ENCODE measurements at regions not wholly inside any gene's neighbourhood (a gene's known extent, or its start where the extent isn't known, plus 50 kb on each side); places are given as distances from the start of the nearest gene placed in this dataset.

- TF ChIP-seq ZSCAN16 (tag by site-specific recombination; IDR thresholded peaks at IDR 0.05) (no peak), ZNF664 (tag by site-specific recombination; IDR thresholded peaks at IDR 0.05) (no peak), SETDB1 (IDR thresholded peaks at IDR 0.05; ENCODE audit: insufficient read length, low read length) (no peak), FEZF1 (tag by site-specific recombination; IDR thresholded peaks at IDR 0.05) (no peak), ZFP41 (tag by site-specific recombination; IDR thresholded peaks at IDR 0.05; ENCODE audit: borderline replicate concordance) (no peak), ZBTB8A (tag by site-specific recombination; IDR thresholded peaks at IDR 0.05) (no peak), ZFHX2 (tag by site-specific recombination; conservative IDR thresholded peaks at IDR 0.05) (no peak), OSR2 (tag by site-specific recombination; IDR thresholded peaks at IDR 0.05) (no peak), EGR2 (tag by site-specific recombination; IDR thresholded peaks at IDR 0.05; ENCODE audit: low read depth) (no peak)
- Histone ChIP-seq H3K36me3 (ENCODE audit: control insufficient read depth in 2 of 2, insufficient read depth in 1 of 2, low read length in 2 of 2) (no peaks in the 10 kb centered on the region), H3K4me1 (ENCODE audit: control insufficient read depth, insufficient read depth, low read length) (0 out of 2 replicates have a peak, but pooled peaks cover 2% of the 10 kb centered on the region), H3K27ac (ENCODE audit: extremely low read depth, low read depth, low read length) (no peak overlapping the region), H3K9me3 (ENCODE audit: control insufficient read depth, insufficient read depth, low read depth, low read length) (no peaks in the 10 kb centered on the region), H3K4me3 (ENCODE audit: low read depth, low read length) (no peak overlapping the region)
- ChIA-PET CTCF (no interaction called here), POLR2A (no interaction called here)
Measured at GRCh38 chr10:47196691-47197090, 103.3 kb upstream of the GDF10 start.

GRCh38 chr10:47198221-47198620 lies 101.8 kb upstream of the GDF10 start:
- Histone ChIP-seq H3K9me3 (ENCODE audit: control insufficient read depth, insufficient read depth, low read depth, low read length) (no peaks in the 10 kb centered on the region), H3K36me3 (ENCODE audit: control insufficient read depth in 2 of 2, insufficient read depth in 1 of 2, low read length in 2 of 2) (no peaks in the 10 kb centered on the region), H3K4me3 (ENCODE audit: low read depth, low read length) (no peak overlapping the region), H3K4me1 (ENCODE audit: control insufficient read depth, insufficient read depth, low read length) (0 out of 2 replicates have a peak, but pooled peaks cover 2% of the 10 kb centered on the region), H3K27ac (ENCODE audit: extremely low read depth, low read depth, low read length) (no peak overlapping the region)
- TF ChIP-seq ZNF174 (tag by site-specific recombination; IDR thresholded peaks at IDR 0.05), result no peak
- TF ChIP-seq WT1 (tag by site-specific recombination; IDR thresholded peaks at IDR 0.05), result no peak
- no peak for TF ChIP-seq TCF7L2 (IDR thresholded peaks at IDR 0.05; ENCODE audit: borderline replicate concordance, low read depth, low read length)
- TF ChIP-seq ZNF148 (tag by site-specific recombination; IDR thresholded peaks at IDR 0.05; ENCODE audit: borderline replicate concordance), result no peak
- no peak for TF ChIP-seq ZNF362 (tag by site-specific recombination; IDR thresholded peaks at IDR 0.05)
- TF ChIP-seq ZXDB (tag by site-specific recombination; IDR thresholded peaks at IDR 0.05), result no peak
- no peak for TF ChIP-seq ZNF561 (tag by site-specific recombination; IDR thresholded peaks at IDR 0.05; ENCODE audit: borderline replicate concordance)
- no peak for TF ChIP-seq KLF9 (tag by site-specific recombination; IDR thresholded peaks at IDR 0.05; ENCODE audit: low read depth)
- no peak for TF ChIP-seq ZNF266 (tag by site-specific recombination; IDR thresholded peaks at IDR 0.05; ENCODE audit: low read depth)
- no peak for TF ChIP-seq KLF7 (tag by site-specific recombination; IDR thresholded peaks at IDR 0.05; ENCODE audit: borderline replicate concordance)
- no peak for TF ChIP-seq ZNF169 (tag by site-specific recombination; IDR thresholded peaks at IDR 0.05)
- TF ChIP-seq ZNF335 (tag by site-specific recombination; conservative IDR thresholded peaks at IDR 0.05), result no peak
- TF ChIP-seq ZBTB48 (tag by site-specific recombination; IDR thresholded peaks at IDR 0.05), result no peak
- no peak for TF ChIP-seq ZSCAN18 (tag by site-specific recombination; IDR thresholded peaks at IDR 0.05)
- TF ChIP-seq ZNF830 (tag by site-specific recombination; IDR thresholded peaks at IDR 0.05; ENCODE audit: low read depth), result no peak
- no peak for TF ChIP-seq ZNF140 (tag by site-specific recombination; IDR thresholded peaks at IDR 0.05)
- TF ChIP-seq ZNF394 (tag by site-specific recombination; IDR thresholded peaks at IDR 0.05; ENCODE audit: borderline replicate concordance), result no peak
- TF ChIP-seq ZNF26 (tag by site-specific recombination; IDR thresholded peaks at IDR 0.05), result no peak
- ChIA-PET CTCF (no interaction called here), POLR2A (no interaction called here)

Measured in HEK293 (cell line).